Keratinocyte (primary cell): ENCODE measurements at regions not wholly inside any gene's neighbourhood (a gene's known extent, or its start where the extent isn't known, plus 50 kb on each side); places are given as distances from the start of the nearest gene placed in this dataset.

Experiments
- DNase-seq: peaks from one replicate; pipeline ENCODE4 v3.0.0-alpha.2; 2011; ENCODE audit warnings: low read depth, missing footprints, low spot score
- FAIRE-seq: peaks from 2 replicates; lab custom pipeline; 2011; peaks lifted over from hg19 to GRCh38; lab: Jason Lieb, UNC
- H2AFZ ChIP-seq: 2 replicates; pipeline ENCODE4 v1.6.0; 2012; ENCODE audit warnings: low read length, control low read depth, inconsistent platforms; ENCODE audit not compliant: control insufficient read depth
- H3K27ac ChIP-seq: 2 replicates; pipeline ENCODE4 v1.5.1; 2011; ENCODE audit warnings: low read length; ENCODE audit not compliant: control insufficient read depth, insufficient read depth
- H3K27me3 ChIP-seq: 3 replicates; pipeline ENCODE4 v1.6.0; 2011; ENCODE audit warnings: low read length; ENCODE audit not compliant: control insufficient read depth, insufficient read depth; ENCODE audit errors: extremely low read depth
- H3K36me3 ChIP-seq, 2 experiments: 2 replicates in 1 of 2; 3 replicates in 1 of 2; pipeline ENCODE4 v1.5.1; 2011; ENCODE audit warnings: low read length in 2 of 2, mild to moderate bottlenecking in 1 of 2; ENCODE audit not compliant: control insufficient read depth in 2 of 2, insufficient read depth in 2 of 2; ENCODE audit errors: extremely low read depth in 1 of 2
- H3K4me1 ChIP-seq: 3 replicates; pipeline ENCODE4 v1.5.1; 2011; ENCODE audit warnings: low read length; ENCODE audit not compliant: control insufficient read depth, insufficient read depth; ENCODE audit errors: extremely low read depth
- H3K4me2 ChIP-seq: 3 replicates; pipeline ENCODE4 v1.6.0; 2011; ENCODE audit warnings: low read depth, low read length; ENCODE audit not compliant: control insufficient read depth, insufficient read depth; ENCODE audit errors: extremely low read depth
- H3K4me3 ChIP-seq, 3 experiments: fragments of 200-600 bp in 1 of 3; sonication (generic) in 1 of 3; 2 replicates in 2 of 3; 3 replicates in 1 of 3; pipeline ENCODE4 v1.5.1; 2011 to 2016; ENCODE audit warnings: low read length in 3 of 3, mild to moderate bottlenecking in 3 of 3, control low read depth in 2 of 3, inconsistent platforms in 1 of 3, low read depth in 1 of 3, mixed read lengths in 1 of 3, mixed run types in 1 of 3, moderate library complexity in 1 of 3; ENCODE audit not compliant: control insufficient read depth in 2 of 3, insufficient read depth in 2 of 3; ENCODE audit errors: extremely low read depth in 1 of 3
- H3K79me2 ChIP-seq: 2 replicates; pipeline ENCODE4 v1.6.0; 2012; ENCODE audit warnings: low read length; ENCODE audit not compliant: control insufficient read depth, insufficient read depth
- H3K9ac ChIP-seq: 3 replicates; pipeline ENCODE4 v1.6.0; 2011; ENCODE audit warnings: low read length; ENCODE audit not compliant: control insufficient read depth, insufficient read depth; ENCODE audit errors: extremely low read depth
- H3K9me1 ChIP-seq: 3 replicates; pipeline ENCODE4 v1.6.0; 2011; ENCODE audit warnings: low read length; ENCODE audit not compliant: control insufficient read depth, insufficient read depth; ENCODE audit errors: extremely low read depth
- H3K9me3 ChIP-seq: 2 replicates; pipeline ENCODE4 v1.5.1; 2012; ENCODE audit warnings: low read depth, low read length; ENCODE audit not compliant: control insufficient read depth
- H4K20me1 ChIP-seq: 3 replicates; pipeline ENCODE4 v1.6.0; 2011; ENCODE audit warnings: low read length; ENCODE audit not compliant: control insufficient read depth, insufficient read depth; ENCODE audit errors: extremely low read depth
- CTCF ChIP-seq, 3 experiments: IDR thresholded peaks in 1 of 3; conservative IDR thresholded peaks in 1 of 3; optimal IDR thresholded peaks in 1 of 3; 2 replicates in 2 of 3; 3 replicates in 1 of 3; pipeline versions ENCODE3 to v1.5.1; 2011; ENCODE audit warnings: low read length in 3 of 3, mild to moderate bottlenecking in 3 of 3, moderate library complexity in 2 of 3, control low read depth in 1 of 3, inconsistent platforms in 1 of 3; ENCODE audit not compliant: insufficient read depth in 2 of 3; ENCODE audit errors: extremely low read depth in 1 of 3
- EZH2 ChIP-seq: IDR thresholded peaks from one replicate; pipeline ENCODE4 v1.6.1; 2012; ENCODE audit warnings: inconsistent platforms, mild to moderate bottlenecking, low read length, moderate library complexity
- dilution Hi-C: fragments of 300-500 bp; cut with MboI; formaldehyde crosslinking; loops from one replicate; pipeline ENCODE4 v1.7.0; 2020; ENCODE audit warnings: low sequenced_read_pairs; ENCODE audit not compliant: extremely low pct_ligation_motif_present

- TF ChIP-seq CTCF (optimal IDR thresholded peaks at IDR 0.05 in 1 of 3, IDR thresholded peaks at IDR 0.05 in 1 of 3, conservative IDR thresholded peaks at IDR 0.05 in 1 of 3; ENCODE audit: extremely low read depth in 1 of 3, insufficient read depth in 2 of 3, low read length in 3 of 3) = no peak
- TF ChIP-seq EZH2 = no peak
- Histone ChIP-seq H3K27ac (no peak overlapping the region), H3K4me1 (peaks cover 2% of the 10 kb centered on the region), H3K36me3 (peaks cover 12 to 43% of the 10 kb centered on the region in 2 experiments), H2AFZ (no peak overlapping the region), H3K9me1 (no peaks in the 10 kb centered on the region), H3K9me3 (no peaks in the 10 kb centered on the region), H3K4me3 (no peak overlapping the region), H3K79me2 (peaks cover 27% of the 10 kb centered on the region), H3K27me3 (no peaks in the 10 kb centered on the region), H3K9ac (no peak overlapping the region), H3K4me2 (no peak overlapping the region), H4K20me1 (peaks cover 20% of the 10 kb centered on the region)
- dilution Hi-C loops = no loop called here
- FAIRE-seq = no peak
- no peak for DNase-seq
Measured at GRCh38 chr12:124486346-124486963, 81.0 kb downstream of the NCOR2 start.

- no peak for TF ChIP-seq EZH2
- TF ChIP-seq CTCF (optimal IDR thresholded peaks at IDR 0.05 in 1 of 3, IDR thresholded peaks at IDR 0.05 in 1 of 3, conservative IDR thresholded peaks at IDR 0.05 in 1 of 3; ENCODE audit: extremely low read depth in 1 of 3, insufficient read depth in 2 of 3, low read length in 3 of 3) = no peak
- peaks cover 14% of the 10 kb centered on the region for H4K20me1 ChIP-seq
Measured at GRCh38 chr12:124485371-124485770, 82.0 kb downstream of the NCOR2 start.

More at GRCh38 chr12:124485371-124485770, 82.0 kb downstream of the NCOR2 start:
- H3K4me1 ChIP-seq = peaks cover 8% of the 10 kb centered on the region
- peaks cover 19% of the 10 kb centered on the region for H3K79me2 ChIP-seq
- H3K36me3 ChIP-seq = peaks cover 12 to 40% of the 10 kb centered on the region in 2 experiments
- no peak overlapping the region for H3K4me3 ChIP-seq
- no peaks in the 10 kb centered on the region for H3K9me1 ChIP-seq
- H3K27me3 ChIP-seq = no peaks in the 10 kb centered on the region
- no peak overlapping the region for H3K9ac ChIP-seq
- no peak for FAIRE-seq
- H3K27ac ChIP-seq = no peak overlapping the region
- no peak overlapping the region for H3K4me2 ChIP-seq
- no peak overlapping the region for H2AFZ ChIP-seq
- dilution Hi-C loops = no loop called here
- no peak for DNase-seq
- no peaks in the 10 kb centered on the region for H3K9me3 ChIP-seq
